Raji (cell line): ENCODE measurements at regions not wholly inside any gene's neighbourhood (a gene's known extent, or its start where the extent isn't known, plus 50 kb on each side); places are given as distances from the start of the nearest gene placed in this dataset.

Experiments used
- POLR2A ChIP-seq: IDR thresholded peaks from 2 replicates; pipeline ENCODE4 v1.6.1; 2011; ENCODE audit warnings: low read depth, low read length, control low read depth; ENCODE audit not compliant: insufficient read depth

GRCh38 chr7:47677664-47678063, 95.8 kb upstream of the TNS3 start:
- TF ChIP-seq POLR2A = no peak

- no peak for TF ChIP-seq POLR2A
These were observed 95.2 kb upstream of the TNS3 start for GRCh38 chr7:47677093-47677492.

GRCh38 chr7:47672977-47673381, 91.1 kb upstream of the TNS3 start:
- TF ChIP-seq POLR2A = no peak

- peak; percentile 69 for TF ChIP-seq POLR2A
These were observed 90.4 kb upstream of the TNS3 start for GRCh38 chr7:47672271-47672791.

- TF ChIP-seq POLR2A = no peak
These were observed 89.4 kb upstream of the TNS3 start for GRCh38 chr7:47671358-47671757.

GRCh38 chr7:47670729-47671128, 88.8 kb upstream of the TNS3 start:
- peak; percentile 65 for TF ChIP-seq POLR2A

GRCh38 chr7:47669901-47670384, 88.0 kb upstream of the TNS3 start:
- no peak; the same call in 1 of the 2 replicates for TF ChIP-seq POLR2A

- peak; percentile 48 for TF ChIP-seq POLR2A
These were observed 87.4 kb upstream of the TNS3 start for GRCh38 chr7:47669178-47669891.

GRCh38 chr7:47666164-47666862, 84.4 kb upstream of the TNS3 start:
- no peak for TF ChIP-seq POLR2A

- no peak for TF ChIP-seq POLR2A
These were observed 82.8 kb upstream of the TNS3 start for GRCh38 chr7:47664650-47665195.

GRCh38 chr7:47663851-47664250, 81.9 kb upstream of the TNS3 start:
- no peak for TF ChIP-seq POLR2A

GRCh38 chr7:47663213-47663612, 81.3 kb upstream of the TNS3 start:
- TF ChIP-seq POLR2A = no peak

GRCh38 chr7:47661051-47661714, 79.3 kb upstream of the TNS3 start:
- no peak for TF ChIP-seq POLR2A

GRCh38 chr7:47659664-47660462, 78.0 kb upstream of the TNS3 start:
- TF ChIP-seq POLR2A = no peak
